ENCODE measurements at regions not wholly inside any gene's neighbourhood (a gene's known extent, or its start where the extent isn't known, plus 50 kb on each side); places are given as distances from the start of the nearest gene placed in this dataset.

- no peaks in the 10 kb centered on the region for H3K9me3 ChIP-seq (ENCODE audit: insufficient read depth, low read depth, low read length)
- TF ChIP-seq CTCF (conservative IDR thresholded peaks at IDR 0.05; ENCODE audit: low read length) (no peak), EZH2phosphoT487 (IDR thresholded peaks at IDR 0.05; ENCODE audit: borderline replicate concordance) (no peak)
- H3K9ac ChIP-seq (ENCODE audit: low read depth, low read length, poor library complexity, severe bottlenecking) = no peak overlapping the region
- no peaks in the 10 kb centered on the region for H3K79me2 ChIP-seq (ENCODE audit: insufficient read depth, low read length)
- H3F3A ChIP-seq (ENCODE audit: low read depth) = no peaks in the 10 kb centered on the region
- H4K20me1 ChIP-seq (ENCODE audit: insufficient read depth, low read length, poor library complexity, severe bottlenecking) = no peaks in the 10 kb centered on the region
- no peaks in the 10 kb centered on the region for H3K36me3 ChIP-seq (ENCODE audit: insufficient read depth, low read length)
- no peak overlapping the region for H3K4me3 ChIP-seq (ENCODE audit: low read length, poor library complexity, severe bottlenecking)
- H3K4me1 ChIP-seq (ENCODE audit: insufficient read depth, low read length, poor library complexity, severe bottlenecking) = no peaks in the 10 kb centered on the region
- no peak overlapping the region for H3K4me2 ChIP-seq (ENCODE audit: low read depth, low read length, poor library complexity, severe bottlenecking)
- no peak overlapping the region for H2AFZ ChIP-seq (ENCODE audit: low read length)
- no peaks in the 10 kb centered on the region for H3K9me2 ChIP-seq (replicated peaks; ENCODE audit: low read depth, low read length)
- no peaks in the 10 kb centered on the region for H3K27me3 ChIP-seq (ENCODE audit: insufficient read depth, low read length, poor library complexity, severe bottlenecking)
Measured at GRCh38 chr18:30754846-30755245, 287.7 kb downstream of the DSC3 start.

- Histone ChIP-seq H4K20me1 (ENCODE audit: insufficient read depth, low read length, poor library complexity, severe bottlenecking) (no peaks in the 10 kb centered on the region), H3K9me3 (ENCODE audit: insufficient read depth, low read depth, low read length) (no peaks in the 10 kb centered on the region), H3K79me2 (ENCODE audit: insufficient read depth, low read length) (no peaks in the 10 kb centered on the region), H3K9ac (ENCODE audit: low read depth, low read length, poor library complexity, severe bottlenecking) (no peak overlapping the region), H3K4me1 (ENCODE audit: insufficient read depth, low read length, poor library complexity, severe bottlenecking) (no peaks in the 10 kb centered on the region), H3K9me2 (replicated peaks; ENCODE audit: low read depth, low read length) (no peaks in the 10 kb centered on the region), H3K4me3 (ENCODE audit: low read length, poor library complexity, severe bottlenecking) (no peak overlapping the region), H3K27me3 (ENCODE audit: insufficient read depth, low read length, poor library complexity, severe bottlenecking) (no peaks in the 10 kb centered on the region), H2AFZ (ENCODE audit: low read length) (no peak overlapping the region), H3F3A (ENCODE audit: low read depth) (no peaks in the 10 kb centered on the region), H3K4me2 (ENCODE audit: low read depth, low read length, poor library complexity, severe bottlenecking) (no peak overlapping the region), H3K36me3 (ENCODE audit: insufficient read depth, low read length) (no peaks in the 10 kb centered on the region)
- TF ChIP-seq CTCF (conservative IDR thresholded peaks at IDR 0.05; ENCODE audit: low read length) (no peak), EZH2phosphoT487 (IDR thresholded peaks at IDR 0.05; ENCODE audit: borderline replicate concordance) (no peak)
Measured at GRCh38 chr18:30748541-30748940, 294.0 kb downstream of the DSC3 start.

GRCh38 chr18:30746224-30746623 is 296.3 kb downstream of the DSC3 start:
- TF ChIP-seq CTCF (conservative IDR thresholded peaks at IDR 0.05; ENCODE audit: low read length) (no peak), EZH2phosphoT487 (IDR thresholded peaks at IDR 0.05; ENCODE audit: borderline replicate concordance) (no peak)
- no peaks in the 10 kb centered on the region for H3K4me1 ChIP-seq (ENCODE audit: insufficient read depth, low read length, poor library complexity, severe bottlenecking)
- no peak overlapping the region for H3K4me3 ChIP-seq (ENCODE audit: low read length, poor library complexity, severe bottlenecking)
- no peaks in the 10 kb centered on the region for H3K36me3 ChIP-seq (ENCODE audit: insufficient read depth, low read length)
- H3F3A ChIP-seq (ENCODE audit: low read depth) = no peaks in the 10 kb centered on the region
- no peaks in the 10 kb centered on the region for H4K20me1 ChIP-seq (ENCODE audit: insufficient read depth, low read length, poor library complexity, severe bottlenecking)
- H3K9me2 ChIP-seq (replicated peaks; ENCODE audit: low read depth, low read length) = no peaks in the 10 kb centered on the region
- H2AFZ ChIP-seq (ENCODE audit: low read length) = no peak overlapping the region
- H3K9me3 ChIP-seq (ENCODE audit: insufficient read depth, low read depth, low read length) = no peaks in the 10 kb centered on the region
- no peaks in the 10 kb centered on the region for H3K27me3 ChIP-seq (ENCODE audit: insufficient read depth, low read length, poor library complexity, severe bottlenecking)
- no peaks in the 10 kb centered on the region for H3K79me2 ChIP-seq (ENCODE audit: insufficient read depth, low read length)
- no peak overlapping the region for H3K4me2 ChIP-seq (ENCODE audit: low read depth, low read length, poor library complexity, severe bottlenecking)
- H3K9ac ChIP-seq (ENCODE audit: low read depth, low read length, poor library complexity, severe bottlenecking) = no peak overlapping the region
